ENCODE measurements at regions not wholly inside any gene's neighbourhood (a gene's known extent, or its start where the extent isn't known, plus 50 kb on each side); places are given as distances from the start of the nearest gene placed in this dataset.
A peak's percentile ranks its signal among the peaks of the same experiment; 100 is the strongest.

GRCh38 chr15:97902140-97902780 lies 58.2 kb upstream of the ARRDC4 start:
- Histone ChIP-seq H3K4me3 (ENCODE audit: low read depth, low read length) (no peak overlapping the region), H3K9me3 (no peaks in the 10 kb centered on the region), H3K36me3 (ENCODE audit: control insufficient read depth, insufficient read depth, low read length) (no peaks in the 10 kb centered on the region), H3K4me1 (no peaks in the 10 kb centered on the region), H3K27me3 (replicated peaks; ENCODE audit: control insufficient read depth, insufficient read depth, low read length) (no peaks in the 10 kb centered on the region; the same call in 1 of the 2 replicates)
- no TSS peak for BruUV-seq (replicated peaks)
- DNase-seq, result no peak
- no peak overlapping the region for H3K4me3 Mint-ChIP-seq (ENCODE audit: unreplicated experiment)
- ChIA-PET CTCF (no interaction called here), POLR2A (no interaction called here)
- no peaks in the 10 kb centered on the region for H3K36me3 Mint-ChIP-seq (ENCODE audit: insufficient read depth, unreplicated experiment)
- intact Hi-C loops (cut with micrococcal nuclease; ENCODE audit: unreplicated experiment), result no loop called here
- no peaks in the 10 kb centered on the region for H3K9me3 Mint-ChIP-seq (ENCODE audit: unreplicated experiment)
- H3K27me3 Mint-ChIP-seq (ENCODE audit: insufficient read depth, unreplicated experiment), result peaks cover 9% of the 10 kb centered on the region
- TF ChIP-seq CTCF (IDR thresholded peaks at IDR 0.05; ENCODE audit: insufficient read depth in 1 of 2, low read depth in 1 of 2, low read length in 1 of 2, severe bottlenecking in 1 of 2, unreplicated experiment in 1 of 2), result no peak
- no peak overlapping the region for H3K27ac Mint-ChIP-seq (ENCODE audit: unreplicated experiment)
- H3K4me1 Mint-ChIP-seq (ENCODE audit: low read depth, unreplicated experiment), result no peaks in the 10 kb centered on the region

GRCh38 chr15:97903560-97903959 lies 56.9 kb upstream of the ARRDC4 start:
- intact Hi-C loops (cut with micrococcal nuclease; ENCODE audit: unreplicated experiment), result no loop called here

GRCh38 chr15:97903971-97904572 lies 56.4 kb upstream of the ARRDC4 start:
- Mint-ChIP-seq H3K9me3 (ENCODE audit: unreplicated experiment) (no peaks in the 10 kb centered on the region), H3K4me3 (ENCODE audit: unreplicated experiment) (no peak overlapping the region), H3K4me1 (ENCODE audit: low read depth, unreplicated experiment) (no peaks in the 10 kb centered on the region), H3K27me3 (ENCODE audit: insufficient read depth, unreplicated experiment) (peaks cover 9% of the 10 kb centered on the region), H3K27ac (ENCODE audit: unreplicated experiment) (no peak overlapping the region), H3K36me3 (ENCODE audit: insufficient read depth, unreplicated experiment) (no peaks in the 10 kb centered on the region)
- peak; percentile 51 to 77 for TF ChIP-seq CTCF (IDR thresholded peaks at IDR 0.05; ENCODE audit: insufficient read depth in 1 of 2, low read depth in 1 of 2, low read length in 1 of 2, severe bottlenecking in 1 of 2, unreplicated experiment in 1 of 2)
- Histone ChIP-seq H3K9me3 (no peaks in the 10 kb centered on the region), H3K36me3 (ENCODE audit: control insufficient read depth, insufficient read depth, low read length) (no peaks in the 10 kb centered on the region), H3K4me1 (no peaks in the 10 kb centered on the region), H3K27me3 (replicated peaks; ENCODE audit: control insufficient read depth, insufficient read depth, low read length) (no peaks in the 10 kb centered on the region; the same call in 1 of the 2 replicates), H3K4me3 (ENCODE audit: low read depth, low read length) (no peak overlapping the region)
- BruUV-seq (replicated peaks), result no TSS peak
- intact Hi-C loops (cut with micrococcal nuclease; ENCODE audit: unreplicated experiment), result loop anchor here (1.0 kb wide), 5 partner anchors 56 to 518 kb away; partner anchors contain the start of gene ARRDC4
- CTCF ChIA-PET, result interaction anchor here (0.8 kb wide), 1 partner anchor 274 kb away, joined by 4 read pairs; no protein-coding TSS in a partner anchor
- POLR2A ChIA-PET, result no interaction called here
- peak; percentile 66 to 77 for DNase-seq

More at GRCh38 chr15:97903560-97903959, 56.9 kb upstream of the ARRDC4 start:
- H3K27me3 ChIP-seq (replicated peaks; ENCODE audit: control insufficient read depth, insufficient read depth, low read length), result no peaks in the 10 kb centered on the region; the same call in 1 of the 2 replicates
- Mint-ChIP-seq H3K36me3 (ENCODE audit: insufficient read depth, unreplicated experiment) (no peaks in the 10 kb centered on the region), H3K4me3 (ENCODE audit: unreplicated experiment) (no peak overlapping the region), H3K27ac (ENCODE audit: unreplicated experiment) (no peak overlapping the region), H3K4me1 (ENCODE audit: low read depth, unreplicated experiment) (no peaks in the 10 kb centered on the region), H3K9me3 (ENCODE audit: unreplicated experiment) (no peaks in the 10 kb centered on the region), H3K27me3 (ENCODE audit: insufficient read depth, unreplicated experiment) (peaks cover 9% of the 10 kb centered on the region)
- no peaks in the 10 kb centered on the region for H3K9me3 ChIP-seq
- H3K4me1 ChIP-seq, result no peaks in the 10 kb centered on the region
- no TSS peak for BruUV-seq (replicated peaks)
- ChIA-PET POLR2A (no interaction called here), CTCF (interaction anchor here (0.8 kb wide), 1 partner anchor 275 kb away, joined by 4 read pairs; no protein-coding TSS in a partner anchor)
- H3K4me3 ChIP-seq (ENCODE audit: low read depth, low read length), result no peak overlapping the region
- TF ChIP-seq CTCF (IDR thresholded peaks at IDR 0.05; ENCODE audit: insufficient read depth in 1 of 2, low read depth in 1 of 2, low read length in 1 of 2, severe bottlenecking in 1 of 2, unreplicated experiment in 1 of 2), result no peak
- no peaks in the 10 kb centered on the region for H3K36me3 ChIP-seq (ENCODE audit: control insufficient read depth, insufficient read depth, low read length)
- DNase-seq, result no peak
